Skin epidermis (tissue), 12 donors: ENCODE measurements at regions not wholly inside any gene's neighbourhood (a gene's known extent, or its start where the extent isn't known, plus 50 kb on each side); places are given as distances from the start of the nearest gene placed in this dataset.
"Not testable (repeated sequence)": the region's sequence is repeated elsewhere in the genome, so short reads cannot be mapped to it uniquely, and the experiment has no call there.

Source experiments
- H3K27ac ChIP-seq, 21 experiments: fragments of 200-600 bp; sonication (generic) in 11 of 21; one replicate each; pipeline ENCODE4 v1.5.0; 2020; ENCODE audit warnings: mild to moderate bottlenecking in 3 of 21, inconsistent platforms in 2 of 21, moderate library complexity in 2 of 21
- H3K4me3 ChIP-seq, 7 experiments: fragments of 200-600 bp; sonication (generic) in 2 of 7; one replicate each; pipeline ENCODE4 v1.5.0; 2020; ENCODE audit warnings: inconsistent platforms in 2 of 7, mild to moderate bottlenecking in 2 of 7, moderate library complexity in 1 of 7

DNA sequence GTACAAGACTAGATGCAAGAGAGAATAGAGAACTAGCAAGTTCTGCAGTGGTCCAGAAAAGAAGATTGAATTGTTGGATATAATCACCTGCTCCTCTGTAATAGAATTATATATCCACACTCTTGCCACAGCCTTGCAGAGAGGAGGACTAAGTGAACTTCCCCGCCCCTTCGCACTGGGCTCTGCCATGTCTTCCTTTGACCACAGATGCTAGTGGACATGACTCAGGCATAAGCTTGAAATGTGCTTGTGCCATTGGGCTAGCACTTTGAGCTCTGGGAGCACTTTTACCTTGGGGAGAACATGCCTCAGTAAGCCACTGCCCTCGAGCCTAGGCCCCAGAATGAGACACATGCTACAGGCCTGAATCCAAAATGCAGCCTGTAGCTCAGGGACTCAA, 113.5 kb upstream of the RASA1 start:
- Histone ChIP-seq H3K4me3 (no peak overlapping the region), H3K27ac (no peak overlapping the region)

DNA sequence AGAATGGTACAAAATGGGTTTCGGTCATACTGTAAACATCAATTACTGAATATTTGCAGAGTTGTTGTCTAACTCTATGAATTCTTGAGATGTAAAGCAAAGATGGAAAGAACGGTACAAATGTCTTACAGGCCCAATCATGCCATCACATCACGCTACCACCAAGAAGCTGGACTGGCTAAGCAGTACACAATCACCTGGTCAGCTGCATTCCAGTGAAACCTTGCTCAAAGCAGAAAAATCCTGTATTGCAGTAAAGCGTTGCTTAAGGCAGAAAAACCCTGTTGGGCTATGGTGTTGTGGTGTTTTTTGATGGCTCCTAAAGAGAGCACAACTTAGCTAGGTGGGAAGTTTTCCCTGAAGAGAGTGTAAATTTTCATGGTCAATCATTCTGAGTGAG, 112.6 kb upstream of the RASA1 start:
- Histone ChIP-seq H3K4me3 (no peak overlapping the region), H3K27ac (no peak overlapping the region)

DNA sequence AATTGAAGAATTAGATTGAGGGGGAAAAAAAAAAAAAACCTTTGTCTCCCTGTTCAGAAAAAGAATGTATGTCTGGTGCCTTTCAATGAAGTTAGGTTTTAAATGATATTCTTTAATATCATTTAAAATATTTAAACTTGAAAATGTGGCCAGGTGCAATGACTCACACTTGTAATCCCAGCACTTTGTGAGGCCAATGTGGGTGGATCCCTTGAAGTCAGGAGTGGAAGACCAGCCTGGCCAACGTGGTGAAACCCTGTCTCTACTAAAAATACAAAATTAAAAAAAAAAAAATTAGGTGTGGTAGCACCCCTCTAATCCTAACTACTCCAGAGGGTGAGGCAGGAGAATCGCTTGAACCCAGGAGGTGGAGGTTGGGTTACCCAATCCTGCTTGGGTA, 111.1 kb upstream of the RASA1 start:
- Histone ChIP-seq H3K27ac (no peak overlapping the region), H3K4me3 (no peak overlapping the region)

DNA sequence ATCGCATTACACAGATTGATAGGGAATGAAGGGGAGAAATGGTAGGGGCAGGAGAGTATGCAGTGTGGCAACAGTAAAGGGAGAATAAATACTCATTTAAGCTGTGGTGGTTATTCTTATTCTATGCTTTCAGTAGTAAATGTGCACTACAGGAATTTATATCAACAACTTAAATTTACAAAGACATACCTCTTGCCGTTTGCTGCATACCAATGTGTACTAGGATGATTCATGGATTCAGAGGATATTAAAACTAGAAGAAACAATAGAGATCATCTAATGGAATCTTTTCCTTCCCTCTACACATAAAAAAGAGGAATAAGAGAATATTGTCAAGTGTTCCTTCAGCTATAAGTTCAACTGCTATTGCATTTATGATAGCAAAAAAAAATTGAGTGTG, 103.3 kb upstream of the RASA1 start:
- Histone ChIP-seq H3K4me3 (no peak overlapping the region), H3K27ac (no peak overlapping the region)

DNA sequence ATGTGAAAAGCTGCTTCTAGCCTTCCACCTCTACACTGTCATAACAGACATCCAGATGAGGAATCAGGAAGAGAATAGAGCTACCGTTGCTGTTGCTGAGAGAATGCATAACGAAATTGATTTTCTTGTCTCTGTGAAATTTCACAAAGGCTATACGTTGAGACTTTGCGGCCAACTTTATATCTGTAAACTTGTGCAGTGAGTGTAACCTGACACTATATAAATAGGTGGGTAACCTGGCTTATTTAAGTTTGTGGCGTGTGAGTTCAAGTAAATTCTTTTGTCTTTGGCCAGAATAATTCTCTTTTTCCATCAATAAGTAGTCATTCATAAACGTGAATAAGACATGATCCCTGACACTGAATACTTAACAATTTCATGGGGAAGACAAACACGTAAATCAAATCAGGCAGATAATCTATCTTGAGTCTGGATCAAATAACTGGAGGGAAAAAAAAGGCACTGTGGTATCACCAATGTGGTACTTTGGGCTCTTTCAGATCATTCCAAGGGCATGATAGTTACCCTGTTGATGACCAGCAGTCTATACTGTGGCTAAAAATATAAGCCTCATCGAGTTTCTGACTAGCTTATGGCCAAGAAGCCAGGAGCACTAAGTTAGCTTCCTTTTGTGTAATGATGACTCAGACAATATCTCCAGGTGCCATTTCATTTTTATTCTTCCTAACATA, 98.2 kb upstream of the RASA1 start:
- H3K27ac ChIP-seq = no peak overlapping the region
- H3K4me3 ChIP-seq = no peak overlapping the region

DNA sequence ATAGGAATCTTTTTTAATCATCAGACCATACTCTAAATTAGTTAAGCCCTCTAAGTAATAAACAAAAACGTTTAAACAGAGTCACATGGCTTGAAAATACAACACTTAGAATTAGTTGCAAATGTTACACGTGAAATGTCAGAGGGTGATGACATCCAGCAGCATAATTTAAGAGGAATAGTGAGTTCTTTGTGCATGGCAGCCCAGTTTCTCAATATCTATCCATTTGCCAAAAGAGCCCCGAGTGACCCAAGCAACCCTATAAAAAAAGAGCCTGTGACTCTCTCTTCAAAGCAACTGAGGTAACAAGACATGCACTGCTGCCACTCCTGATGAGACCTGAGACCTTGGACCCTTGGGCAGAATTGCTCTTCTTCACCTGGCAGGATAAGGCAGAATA, 96.9 kb upstream of the RASA1 start:
- H3K27ac ChIP-seq = no peak overlapping the region
- no peak overlapping the region for H3K4me3 ChIP-seq

DNA sequence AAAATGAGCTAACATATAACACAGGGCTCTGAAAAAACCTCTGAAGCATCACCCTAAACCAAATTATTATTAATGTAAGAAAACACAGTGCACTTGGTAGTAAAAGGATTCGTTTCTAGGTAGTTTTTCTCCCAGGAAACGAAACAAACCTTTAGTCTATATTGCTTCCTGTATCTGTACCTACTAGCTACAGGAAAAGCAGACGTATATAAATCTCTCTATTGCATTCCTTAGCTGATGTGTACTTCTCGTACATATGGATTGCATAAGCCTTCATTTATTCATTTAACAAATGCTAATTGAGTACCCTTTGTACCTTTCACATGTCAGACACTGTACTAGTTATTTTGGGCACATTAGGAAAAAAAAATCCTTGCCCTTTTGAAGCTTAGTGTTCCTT, 85.0 kb upstream of the RASA1 start:
- H3K27ac ChIP-seq = no peak overlapping the region
- no peak overlapping the region for H3K4me3 ChIP-seq

DNA sequence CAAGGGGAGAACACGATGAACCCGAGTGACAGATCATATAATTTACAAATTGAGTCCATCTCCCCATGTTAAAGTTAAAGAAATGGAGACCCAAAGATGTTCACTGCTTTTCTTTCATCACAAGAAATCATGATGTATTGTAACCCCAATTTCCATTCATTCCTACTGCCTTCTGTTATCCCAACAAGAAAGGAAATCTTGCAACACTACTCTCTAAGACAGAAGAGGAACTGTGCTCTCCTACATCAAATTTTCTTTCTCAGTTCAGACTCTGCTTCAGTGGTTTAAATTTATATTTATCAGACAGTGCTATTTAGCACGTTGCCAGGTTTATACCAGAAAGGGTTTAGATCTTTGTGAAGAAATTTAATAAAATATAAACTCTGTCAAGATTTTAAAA, 83.8 kb upstream of the RASA1 start:
- Histone ChIP-seq H3K27ac (no peak overlapping the region), H3K4me3 (no peak overlapping the region)

DNA sequence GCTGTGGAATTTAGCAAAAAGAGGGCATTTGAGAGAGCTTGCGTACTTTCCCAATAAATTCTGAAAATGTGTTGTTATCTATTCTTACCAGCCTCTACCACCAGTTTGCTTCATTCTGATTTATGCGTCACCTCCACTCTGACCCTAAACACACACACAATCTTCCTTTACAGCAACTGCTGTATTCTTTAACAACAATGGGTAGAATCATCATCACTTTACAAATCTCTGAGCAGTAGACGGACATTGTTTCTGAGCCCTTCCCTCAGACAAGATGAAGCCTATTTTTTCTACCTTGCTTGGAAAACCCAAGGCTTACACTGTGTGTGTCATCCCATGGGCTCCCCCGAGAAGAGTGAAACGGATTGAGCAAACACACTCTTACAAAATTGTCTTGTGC, 83.1 kb upstream of the RASA1 start:
- Histone ChIP-seq H3K4me3 (no peak overlapping the region), H3K27ac (no peak overlapping the region)

DNA sequence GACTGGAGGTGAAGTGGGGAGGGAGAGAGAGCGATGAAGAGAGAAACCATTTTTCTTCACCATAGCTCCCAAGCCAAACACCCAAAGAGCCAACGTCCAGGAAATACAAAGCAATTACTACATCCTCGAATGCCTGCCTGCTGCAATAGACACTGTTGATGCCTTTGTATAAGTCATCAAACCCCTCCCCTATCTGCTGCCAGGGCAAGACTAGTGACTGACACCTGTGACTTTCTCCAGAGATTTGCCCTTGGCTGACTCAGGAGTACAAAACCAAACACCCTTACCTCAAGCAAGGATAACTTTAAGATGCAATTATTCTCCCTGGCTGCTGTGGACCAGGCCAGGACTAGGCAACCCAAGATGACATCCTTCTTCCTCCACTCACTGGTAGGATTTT, 81.8 kb upstream of the RASA1 start:
- no peak overlapping the region for H3K27ac ChIP-seq
- H3K4me3 ChIP-seq = no peak overlapping the region

DNA sequence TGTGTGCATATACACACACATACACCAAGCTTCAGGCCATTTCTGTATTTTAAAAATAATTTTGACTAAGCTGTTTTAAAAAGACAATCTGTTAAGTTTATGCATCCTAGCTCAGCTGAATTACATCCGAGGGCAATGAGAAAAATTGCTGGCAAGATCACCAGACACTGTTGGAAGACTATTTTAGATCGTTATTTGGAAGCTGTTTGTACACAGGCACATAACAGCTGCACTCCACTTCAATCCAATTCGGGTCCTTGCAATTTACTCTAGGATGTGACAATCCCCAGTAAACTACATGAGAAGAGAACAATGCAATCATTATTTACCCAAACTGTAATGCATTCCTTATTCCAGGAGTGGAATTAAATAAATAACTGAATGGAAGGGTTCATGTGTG, 79.3 kb upstream of the RASA1 start:
- Histone ChIP-seq H3K4me3 (no peak overlapping the region), H3K27ac (no peak overlapping the region)

DNA sequence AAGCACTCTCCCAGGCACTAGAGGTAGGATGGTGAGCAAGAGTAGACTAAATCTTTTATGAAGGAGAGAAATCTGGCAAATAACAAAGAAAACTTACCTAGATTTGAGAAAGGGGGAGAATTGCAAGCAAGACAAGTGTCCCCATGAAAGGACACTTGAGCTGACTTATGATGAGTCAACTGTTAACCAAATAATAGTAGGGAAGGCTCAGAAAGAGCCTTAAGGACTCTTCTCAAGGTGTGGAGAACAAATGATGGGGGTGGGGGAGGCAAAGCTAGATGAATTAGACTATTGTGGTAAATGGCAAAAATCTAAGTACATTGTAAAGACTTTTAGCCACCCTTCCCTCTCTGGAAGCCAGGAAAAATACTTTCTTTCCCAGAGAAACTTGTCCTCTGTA, 77.6 kb upstream of the RASA1 start:
- H3K4me3 ChIP-seq = no peak overlapping the region

DNA sequence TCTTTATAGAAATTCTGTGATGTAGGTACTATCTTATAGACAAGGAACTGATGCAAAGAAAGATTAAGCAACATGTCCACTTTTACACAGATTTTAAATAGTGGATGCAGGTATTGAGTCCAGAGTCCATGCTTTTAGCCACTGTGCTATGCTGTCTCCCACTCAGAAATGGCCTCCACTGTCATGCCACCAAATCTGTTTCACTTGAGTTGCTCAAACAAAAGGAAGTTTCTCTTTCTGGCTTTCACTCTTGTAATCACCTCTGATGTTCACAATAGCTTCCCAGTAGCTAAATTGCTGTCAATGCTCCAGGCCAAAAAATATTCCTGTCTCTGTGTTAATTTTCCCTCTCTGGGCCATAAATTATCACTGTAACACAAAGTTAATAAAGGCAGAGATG, 77.0 kb upstream of the RASA1 start:
- H3K4me3 ChIP-seq = no peak overlapping the region
- H3K27ac ChIP-seq = no peak overlapping the region

More for the DNA sequence above, 77.6 kb upstream of the RASA1 start:
- H3K27ac ChIP-seq = no peak overlapping the region

DNA sequence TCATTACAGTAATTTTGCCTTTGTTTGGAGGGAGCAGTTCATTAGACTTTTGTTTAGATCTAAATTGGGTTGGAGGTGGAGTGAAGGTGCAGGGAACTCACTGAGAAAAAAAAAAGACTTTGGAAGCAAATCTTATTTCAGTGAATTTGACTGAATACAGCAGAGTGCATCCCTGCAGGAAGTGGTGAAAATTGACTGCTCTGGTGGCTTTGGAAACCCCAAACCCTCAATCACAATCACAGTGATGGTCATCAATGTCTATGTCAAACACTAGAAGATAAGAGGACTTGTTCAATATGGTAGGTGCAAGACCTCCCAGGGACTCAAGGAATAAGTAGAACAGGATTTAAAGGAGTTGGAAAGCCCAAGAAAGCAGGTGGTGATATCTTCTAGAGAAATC, 76.0 kb upstream of the RASA1 start:
- Histone ChIP-seq H3K4me3 (no peak overlapping the region), H3K27ac (no peak overlapping the region)

DNA sequence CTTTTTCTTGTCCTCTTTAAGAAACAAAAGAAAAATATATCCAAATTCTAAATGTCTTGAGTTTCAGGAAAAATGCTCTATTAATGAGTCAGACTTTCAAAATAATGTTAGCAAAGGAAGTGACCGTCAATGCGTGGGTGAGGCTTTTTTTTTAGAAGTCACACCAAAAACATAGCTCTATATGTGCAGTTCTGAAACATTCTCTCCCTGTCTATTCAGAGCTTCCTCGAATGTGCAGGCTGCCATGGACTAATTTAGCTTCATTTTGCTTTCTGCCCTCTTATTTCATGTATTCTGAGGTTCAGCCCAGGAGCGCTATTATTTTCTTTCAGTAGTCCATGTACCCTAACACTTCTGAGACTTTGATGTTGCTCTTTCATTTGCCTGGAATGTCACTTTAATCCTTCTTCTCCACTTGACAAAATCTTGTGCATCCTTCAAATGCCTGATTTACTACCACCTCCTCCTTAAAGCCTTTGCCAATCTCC, 72.5 kb upstream of the RASA1 start:
- peak overlapping the region in 5 of 21 experiments; percentile 10 to 76 (median 40) for H3K27ac ChIP-seq
- H3K4me3 ChIP-seq = no peak overlapping the region

DNA sequence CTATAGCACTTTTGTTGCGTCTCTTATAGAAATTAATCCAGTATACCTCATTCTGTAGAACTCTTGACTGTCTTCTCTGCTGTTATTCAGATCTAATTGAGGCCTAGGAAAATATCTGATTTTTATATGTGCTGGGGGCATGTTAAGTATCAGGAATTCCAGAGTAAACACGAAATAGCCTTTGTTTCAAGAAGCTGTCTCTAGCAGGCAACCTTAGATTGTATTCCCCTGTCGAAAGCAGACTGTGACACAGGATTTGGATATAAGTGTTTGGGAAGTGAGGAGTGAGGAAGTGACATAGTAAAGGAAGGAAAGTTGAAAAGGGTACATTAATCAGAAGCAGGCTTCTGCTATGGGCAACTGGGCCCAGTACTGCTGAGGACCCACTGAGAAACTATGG, 72.1 kb upstream of the RASA1 start:
- no peak overlapping the region for H3K4me3 ChIP-seq
- peak overlapping the region in 5 of 21 experiments; percentile 10 to 76 (median 40) for H3K27ac ChIP-seq

DNA sequence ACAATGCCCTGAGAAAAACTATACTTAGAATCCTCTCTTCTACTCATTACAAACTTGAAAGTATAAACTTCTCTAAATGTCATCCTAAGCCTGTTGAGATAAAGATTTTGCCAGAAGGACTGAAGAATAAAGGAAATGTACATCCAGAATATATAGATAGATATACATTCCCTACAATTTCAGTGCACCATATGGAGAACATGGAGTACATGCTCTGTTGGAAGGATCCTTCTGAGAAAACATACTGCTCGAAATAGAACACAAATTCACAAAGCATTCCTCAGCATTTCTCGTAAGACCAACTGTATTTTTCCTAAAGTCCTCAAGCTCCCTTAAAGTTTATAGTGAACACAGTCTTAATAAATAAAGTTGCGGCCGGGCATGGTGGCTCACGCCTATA, 69.7 kb upstream of the RASA1 start:
- no peak overlapping the region for H3K4me3 ChIP-seq
- H3K27ac ChIP-seq = no peak overlapping the region

DNA sequence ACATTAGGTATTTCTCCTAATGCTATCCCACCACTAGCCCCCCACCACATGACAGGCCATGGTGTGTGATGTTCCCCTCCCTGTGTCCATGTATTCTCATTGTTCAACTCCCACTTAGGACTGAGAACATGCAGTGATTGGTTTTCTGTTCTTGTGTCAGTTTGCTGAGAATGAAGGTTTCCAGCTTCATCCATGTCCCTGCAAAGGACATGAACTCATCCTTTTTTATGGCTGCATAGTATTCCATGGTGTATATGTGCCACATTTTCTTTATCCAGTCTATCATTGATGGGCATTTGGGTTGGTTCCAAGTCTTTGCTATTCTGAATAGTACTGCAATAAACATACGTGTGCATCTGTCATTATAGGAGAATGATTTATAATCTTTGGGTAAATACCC, 68.4 kb upstream of the RASA1 start:
- H3K4me3 ChIP-seq, H3K27ac ChIP-seq: not testable (repeated sequence)

DNA sequence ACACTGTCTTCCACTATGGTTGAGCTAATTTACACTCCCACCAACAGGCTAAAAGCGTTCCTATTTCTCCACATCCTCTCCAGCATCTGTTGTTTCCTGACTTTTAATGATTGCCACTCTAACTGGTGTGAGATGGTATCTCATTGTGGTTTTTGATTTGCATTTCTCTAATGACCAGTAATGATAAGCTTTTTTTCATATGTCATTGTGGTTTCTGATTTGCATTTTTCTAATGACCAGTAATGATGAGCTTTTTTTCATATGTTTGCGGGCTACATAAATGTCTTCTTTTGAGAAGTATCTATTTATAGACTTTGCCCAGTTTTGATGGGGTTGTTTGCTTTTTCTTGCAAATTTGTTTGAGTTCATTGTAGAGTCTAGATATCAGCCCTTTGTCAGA, 68.0 kb upstream of the RASA1 start:
- H3K4me3 ChIP-seq, H3K27ac ChIP-seq: not testable (repeated sequence)

DNA sequence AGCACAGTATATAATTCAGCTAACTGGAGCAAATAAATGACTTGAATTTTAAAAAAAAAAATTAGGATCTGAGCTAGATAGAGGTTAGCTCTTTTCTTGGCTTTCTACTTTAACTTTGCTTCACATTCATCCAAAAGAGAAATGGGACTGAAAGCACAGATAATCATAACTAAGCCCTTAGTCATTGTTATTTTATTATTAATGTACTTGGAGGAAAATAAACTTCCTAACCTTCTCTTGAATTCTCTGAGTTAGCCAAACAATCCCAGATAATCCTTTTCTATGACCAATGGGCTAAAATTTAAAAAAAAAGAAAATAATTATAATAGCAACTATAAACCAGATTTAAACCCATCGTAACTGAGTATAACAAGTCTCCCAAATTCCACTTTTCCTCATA, 57.6 kb upstream of the RASA1 start:
- Histone ChIP-seq H3K4me3 (no peak overlapping the region), H3K27ac (no peak overlapping the region)

DNA sequence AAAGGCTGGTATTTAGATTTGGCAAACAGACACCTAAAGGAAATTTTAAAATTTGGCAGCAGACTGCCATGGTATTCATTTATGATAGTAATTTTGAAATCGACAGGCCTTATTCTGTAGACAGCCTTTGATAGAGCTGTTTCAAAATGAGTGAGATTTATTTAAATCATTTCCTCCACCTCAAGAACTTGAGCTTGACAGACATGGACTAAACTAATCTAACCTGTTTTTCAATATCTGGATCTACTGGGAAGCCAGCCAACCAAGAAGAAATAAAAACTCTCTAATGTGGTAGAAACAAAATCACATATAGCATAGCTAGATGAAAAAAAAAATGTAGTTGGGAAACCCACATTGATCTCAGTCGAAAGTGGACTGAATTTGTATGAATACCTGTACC, 56.9 kb upstream of the RASA1 start:
- H3K4me3 ChIP-seq = no peak overlapping the region
- no peak overlapping the region for H3K27ac ChIP-seq

DNA sequence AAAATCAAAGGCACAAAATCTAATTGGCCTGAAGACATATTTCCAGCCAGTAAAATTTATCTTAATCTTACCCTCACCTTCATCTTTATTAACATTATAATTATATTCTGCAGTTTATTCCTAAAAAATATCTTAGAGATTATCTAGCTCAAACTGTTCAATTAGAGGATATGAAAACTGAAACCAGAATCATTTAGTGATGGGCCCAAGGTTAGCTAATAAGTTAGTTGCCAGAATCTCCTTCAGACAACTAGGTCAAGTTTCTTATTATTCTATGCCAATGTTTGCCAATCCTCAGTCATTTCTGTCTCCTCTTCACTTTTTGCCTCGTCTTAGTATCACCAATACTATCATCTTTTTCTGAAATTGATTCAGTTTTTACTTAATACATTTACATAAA, 56.0 kb upstream of the RASA1 start:
- H3K4me3 ChIP-seq = no peak overlapping the region
- H3K27ac ChIP-seq = no peak overlapping the region
